HL-60 (cell line): ENCODE measurements at regions not wholly inside any gene's neighbourhood (a gene's known extent, or its start where the extent isn't known, plus 50 kb on each side); places are given as distances from the start of the nearest gene placed in this dataset.

ENCODE experiments used
- DNase-seq, 2 experiments: peaks; one replicate each; pipeline ENCODE4 v3.0.0-alpha.2; 2010 to 2020; ENCODE audit warnings: low read depth in 1 of 2, low spot score in 1 of 2
- H3K27ac ChIP-seq: fragments of 250-450 bp; sonication (Bioruptor Pico); replicated peaks from 2 replicates; pipeline ENCODE4 v1.5.1; 2020; ENCODE audit warnings: mild to moderate bottlenecking, moderate library complexity
- H3K27me3 ChIP-seq: fragments of 250-450 bp; sonication (Bioruptor Pico); 2 replicates; pipeline ENCODE4 v1.5.1; 2021; ENCODE audit warnings: mild to moderate bottlenecking, moderate library complexity; ENCODE audit not compliant: insufficient read depth, poor library complexity, severe bottlenecking
- H3K4me3 ChIP-seq: replicated peaks from 2 replicates; pipeline ENCODE4 v1.5.1; 2011; ENCODE audit warnings: mild to moderate bottlenecking, control low read depth, low read length; ENCODE audit not compliant: insufficient read depth
- CTCF ChIP-seq: IDR thresholded peaks from one replicate; pipeline ENCODE4 v1.5.1; 2011; ENCODE audit warnings: low read length, control low read depth, inconsistent platforms; ENCODE audit not compliant: insufficient read depth
- GABPA ChIP-seq: IDR thresholded peaks from 2 replicates; pipeline ENCODE4 v1.6.1; 2012; ENCODE audit warnings: low read depth
- POLR2AphosphoS5 ChIP-seq: IDR thresholded peaks from 2 replicates; pipeline ENCODE4 v1.6.1; 2012; ENCODE audit warnings: low read depth
- REST ChIP-seq: IDR thresholded peaks from 2 replicates; pipeline ENCODE4 v1.6.1; 2012; ENCODE audit warnings: low read depth; ENCODE audit not compliant: insufficient replicate concordance
- SPI1 ChIP-seq: IDR thresholded peaks from 2 replicates; pipeline ENCODE4 v1.6.1; 2012; ENCODE audit warnings: low read depth, mild to moderate bottlenecking, borderline replicate concordance

- no peaks in the 10 kb centered on the region for H3K27me3 ChIP-seq
- TF ChIP-seq GABPA (no peak), SPI1 (no peak), REST (no peak), CTCF (no peak), POLR2AphosphoS5 (no peak)
- no peak for DNase-seq
- no peak overlapping the region for H3K4me3 ChIP-seq
- H3K27ac ChIP-seq: no peak overlapping the region
Measured at GRCh38 chr12:4984971-4985370, 58.7 kb upstream of the KCNA5 start.

GRCh38 chr12:4985820-4986219 lies 57.9 kb upstream of the KCNA5 start:
- TF ChIP-seq SPI1 (peak; percentile 80), POLR2AphosphoS5 (no peak)
- no peak overlapping the region for H3K4me3 ChIP-seq
- H3K27me3 ChIP-seq: no peaks in the 10 kb centered on the region
- H3K27ac ChIP-seq: no peak overlapping the region
- DNase-seq: no peak

- TF ChIP-seq POLR2AphosphoS5 (no peak), REST (no peak), GABPA (no peak), CTCF (no peak)
- DNase-seq: no peak
- H3K27me3 ChIP-seq: peaks cover 2% of the 10 kb centered on the region
- no peak overlapping the region for H3K27ac ChIP-seq
- no peak overlapping the region for H3K4me3 ChIP-seq
Measured at GRCh38 chr12:4987076-4988046, 56.3 kb upstream of the KCNA5 start.

- Histone ChIP-seq H3K27ac (no peak overlapping the region), H3K4me3 (no peak overlapping the region), H3K27me3 (peaks cover 2% of the 10 kb centered on the region)
- TF ChIP-seq SPI1 (no peak), REST (no peak)
- DNase-seq: no peak
Measured at GRCh38 chr12:4991373-4991772, 52.3 kb upstream of the KCNA5 start.
